ENCODE measurements at regions not wholly inside any gene's neighbourhood (a gene's known extent, or its start where the extent isn't known, plus 50 kb on each side); places are given as distances from the start of the nearest gene placed in this dataset.

- H3K9me3 ChIP-seq (ENCODE audit: low read depth, low read length) = peaks cover 4% of the 10 kb centered on the region
- H3K27ac ChIP-seq (ENCODE audit: low read depth, low read length) = no peak overlapping the region
- TF ChIP-seq, protein P1, sequence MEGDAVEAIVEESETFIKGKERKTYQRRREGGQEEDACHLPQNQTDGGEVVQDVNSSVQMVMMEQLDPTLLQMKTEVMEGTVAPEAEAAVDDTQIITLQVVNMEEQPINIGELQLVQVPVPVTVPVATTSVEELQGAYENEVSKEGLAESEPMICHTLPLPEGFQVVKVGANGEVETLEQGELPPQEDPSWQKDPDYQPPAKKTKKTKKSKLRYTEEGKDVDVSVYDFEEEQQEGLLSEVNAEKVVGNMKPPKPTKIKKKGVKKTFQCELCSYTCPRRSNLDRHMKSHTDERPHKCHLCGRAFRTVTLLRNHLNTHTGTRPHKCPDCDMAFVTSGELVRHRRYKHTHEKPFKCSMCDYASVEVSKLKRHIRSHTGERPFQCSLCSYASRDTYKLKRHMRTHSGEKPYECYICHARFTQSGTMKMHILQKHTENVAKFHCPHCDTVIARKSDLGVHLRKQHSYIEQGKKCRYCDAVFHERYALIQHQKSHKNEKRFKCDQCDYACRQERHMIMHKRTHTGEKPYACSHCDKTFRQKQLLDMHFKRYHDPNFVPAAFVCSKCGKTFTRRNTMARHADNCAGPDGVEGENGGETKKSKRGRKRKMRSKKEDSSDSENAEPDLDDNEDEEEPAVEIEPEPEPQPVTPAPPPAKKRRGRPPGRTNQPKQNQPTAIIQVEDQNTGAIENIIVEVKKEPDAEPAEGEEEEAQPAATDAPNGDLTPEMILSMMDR (IDR thresholded peaks at IDR 0.05; ENCODE audit: extremely low read depth, low read depth, low read length) = no peak
- no peak overlapping the region for H3K4me2 ChIP-seq (ENCODE audit: insufficient read depth, low read length)
- DNase-seq (ENCODE audit: insufficient read length, low spot score, missing footprints) = no peak
- no peak overlapping the region for H3K4me3 ChIP-seq (ENCODE audit: insufficient read depth, low read length)
- H2AFZ ChIP-seq (ENCODE audit: low read length) = no peak overlapping the region
- H3K79me2 ChIP-seq (ENCODE audit: insufficient read depth, low read length) = no peaks in the 10 kb centered on the region
- H3K36me3 ChIP-seq (ENCODE audit: insufficient read depth, low read length) = no peaks in the 10 kb centered on the region
- no peaks in the 10 kb centered on the region for H3K27me3 ChIP-seq (ENCODE audit: insufficient read depth, low read length)
- H3K4me1 ChIP-seq (ENCODE audit: insufficient read depth, low read length) = no peaks in the 10 kb centered on the region
- H4K20me1 ChIP-seq (ENCODE audit: insufficient read depth, low read length) = no peaks in the 10 kb centered on the region
Measured at GRCh38 chr5:51664491-51665250, 281.4 kb downstream of the ISL1 start.

GRCh38 chr5:51665251-51665593 is 282.0 kb downstream of the ISL1 start:
- TF ChIP-seq, protein P1 (IDR thresholded peaks at IDR 0.05; ENCODE audit: extremely low read depth, low read depth, low read length) = no peak
- peaks cover 4% of the 10 kb centered on the region for H3K9me3 ChIP-seq (ENCODE audit: low read depth, low read length)
- H3K27ac ChIP-seq (ENCODE audit: low read depth, low read length) = no peak overlapping the region
- H3K79me2 ChIP-seq (ENCODE audit: insufficient read depth, low read length) = no peaks in the 10 kb centered on the region
- H3K4me1 ChIP-seq (ENCODE audit: insufficient read depth, low read length) = no peaks in the 10 kb centered on the region
- no peak overlapping the region for H3K4me3 ChIP-seq (ENCODE audit: insufficient read depth, low read length)
- no peak overlapping the region for H2AFZ ChIP-seq (ENCODE audit: low read length)
- no peak for DNase-seq (ENCODE audit: insufficient read length, low spot score, missing footprints)
- H3K4me2 ChIP-seq (ENCODE audit: insufficient read depth, low read length) = no peak overlapping the region
- no peaks in the 10 kb centered on the region for H3K27me3 ChIP-seq (ENCODE audit: insufficient read depth, low read length)
- H3K36me3 ChIP-seq (ENCODE audit: insufficient read depth, low read length) = no peaks in the 10 kb centered on the region
- no peaks in the 10 kb centered on the region for H4K20me1 ChIP-seq (ENCODE audit: insufficient read depth, low read length)

DNA sequence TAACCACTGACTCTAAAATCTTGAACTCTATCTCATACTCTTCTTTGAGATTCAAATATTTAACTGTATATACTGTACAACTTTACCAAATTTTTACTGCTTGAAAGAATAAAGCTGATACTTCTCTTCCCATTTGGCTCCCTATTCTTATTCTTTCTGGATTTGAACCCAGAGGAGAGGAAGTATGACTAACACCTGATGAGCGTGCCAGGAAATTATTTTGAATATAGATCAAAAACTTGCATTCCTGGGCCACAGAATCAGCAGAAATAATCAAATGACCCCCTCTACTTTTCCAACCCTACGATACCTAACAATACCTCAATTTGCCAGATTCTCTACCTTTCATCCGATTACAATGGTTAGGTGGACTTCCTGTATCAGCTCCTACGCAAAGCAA is 285.8 kb downstream of the ISL1 start:
- H3K4me2 ChIP-seq (ENCODE audit: insufficient read depth, low read length) = no peak overlapping the region
- no peaks in the 10 kb centered on the region for H3K27me3 ChIP-seq (ENCODE audit: insufficient read depth, low read length)
- no peaks in the 10 kb centered on the region for H4K20me1 ChIP-seq (ENCODE audit: insufficient read depth, low read length)
- H3K9me3 ChIP-seq (ENCODE audit: low read depth, low read length) = no peaks in the 10 kb centered on the region
- H3K36me3 ChIP-seq (ENCODE audit: insufficient read depth, low read length) = no peaks in the 10 kb centered on the region
- no peak overlapping the region for H3K4me3 ChIP-seq (ENCODE audit: insufficient read depth, low read length)
- H3K4me1 ChIP-seq (ENCODE audit: insufficient read depth, low read length) = no peaks in the 10 kb centered on the region
- H2AFZ ChIP-seq (ENCODE audit: low read length) = no peak overlapping the region
- DNase-seq (ENCODE audit: insufficient read length, low spot score, missing footprints) = no peak
- H3K27ac ChIP-seq (ENCODE audit: low read depth, low read length) = no peak overlapping the region
- TF ChIP-seq, protein P1 (IDR thresholded peaks at IDR 0.05; ENCODE audit: extremely low read depth, low read depth, low read length) = no peak
- no peaks in the 10 kb centered on the region for H3K79me2 ChIP-seq (ENCODE audit: insufficient read depth, low read length)

- Histone ChIP-seq H3K4me3 (ENCODE audit: insufficient read depth, low read length) (no peak overlapping the region), H3K4me2 (ENCODE audit: insufficient read depth, low read length) (no peak overlapping the region), H3K27me3 (ENCODE audit: insufficient read depth, low read length) (no peaks in the 10 kb centered on the region), H3K4me1 (ENCODE audit: insufficient read depth, low read length) (no peaks in the 10 kb centered on the region), H3K27ac (ENCODE audit: low read depth, low read length) (no peak overlapping the region), H3K36me3 (ENCODE audit: insufficient read depth, low read length) (no peaks in the 10 kb centered on the region), H2AFZ (ENCODE audit: low read length) (no peak overlapping the region), H4K20me1 (ENCODE audit: insufficient read depth, low read length) (no peaks in the 10 kb centered on the region), H3K9me3 (ENCODE audit: low read depth, low read length) (no peaks in the 10 kb centered on the region), H3K79me2 (ENCODE audit: insufficient read depth, low read length) (no peaks in the 10 kb centered on the region)
- DNase-seq (ENCODE audit: insufficient read length, low spot score, missing footprints) = no peak
- TF ChIP-seq, protein P1 (IDR thresholded peaks at IDR 0.05; ENCODE audit: extremely low read depth, low read depth, low read length) = no peak
Measured at GRCh38 chr5:51678330-51678729, 295.1 kb downstream of the ISL1 start.

Data from osteoblast (primary cell).